Astrocyte (in vitro differentiated cells and primary cell): ENCODE measurements at regions not wholly inside any gene's neighbourhood (a gene's known extent, or its start where the extent isn't known, plus 50 kb on each side); places are given as distances from the start of the nearest gene placed in this dataset.

ENCODE experiments used
- EZH2 ChIP-seq: IDR thresholded peaks from 2 replicates; pipeline ENCODE4 v1.6.1; 2012; ENCODE audit warnings: mild to moderate bottlenecking, low read length, inconsistent platforms; ENCODE audit not compliant: insufficient read depth
- TF ChIP-seq, protein P1 (sequence below): IDR thresholded peaks from 2 replicates; pipeline ENCODE4 v1.5.1; 2011; ENCODE audit warnings: low read depth, mild to moderate bottlenecking, inconsistent platforms, low read length, moderate library complexity; ENCODE audit not compliant: insufficient read depth

DNA sequence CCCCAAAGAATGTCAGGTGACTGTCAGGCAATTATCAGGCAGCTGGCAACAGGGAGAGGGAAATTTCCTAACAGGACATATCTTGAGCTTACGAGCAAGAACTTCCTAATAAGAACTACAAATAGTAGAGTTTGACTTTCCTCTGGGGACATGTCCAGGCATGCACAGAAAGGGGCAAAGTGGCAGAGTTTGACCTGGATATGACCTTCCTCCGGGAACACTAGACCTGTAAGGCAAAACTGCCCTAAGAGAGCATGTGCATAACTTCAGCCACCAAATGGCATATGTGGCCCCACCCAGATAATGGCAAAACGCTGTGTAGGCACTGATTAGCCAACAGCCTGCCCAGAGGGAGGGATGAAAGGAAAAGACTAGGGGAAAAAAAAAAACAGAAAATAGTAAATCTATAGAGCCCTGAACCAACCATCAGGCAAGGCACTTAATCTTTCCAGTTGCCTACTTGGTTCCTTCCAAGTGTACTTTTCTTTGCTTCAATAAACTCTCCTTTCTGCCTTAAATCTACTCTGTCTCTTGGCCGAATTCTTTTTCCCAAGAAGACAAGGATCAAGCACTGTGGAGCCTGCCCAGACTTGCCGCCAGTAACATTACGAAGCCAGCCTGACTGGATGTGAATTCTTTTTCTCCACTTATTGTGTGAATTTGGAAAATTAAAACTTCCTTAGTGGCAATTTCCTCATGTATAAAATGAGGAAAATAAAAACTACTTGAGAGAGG, 164.1 kb downstream of the SPTSSA start:
- TF ChIP-seq, protein P1, sequence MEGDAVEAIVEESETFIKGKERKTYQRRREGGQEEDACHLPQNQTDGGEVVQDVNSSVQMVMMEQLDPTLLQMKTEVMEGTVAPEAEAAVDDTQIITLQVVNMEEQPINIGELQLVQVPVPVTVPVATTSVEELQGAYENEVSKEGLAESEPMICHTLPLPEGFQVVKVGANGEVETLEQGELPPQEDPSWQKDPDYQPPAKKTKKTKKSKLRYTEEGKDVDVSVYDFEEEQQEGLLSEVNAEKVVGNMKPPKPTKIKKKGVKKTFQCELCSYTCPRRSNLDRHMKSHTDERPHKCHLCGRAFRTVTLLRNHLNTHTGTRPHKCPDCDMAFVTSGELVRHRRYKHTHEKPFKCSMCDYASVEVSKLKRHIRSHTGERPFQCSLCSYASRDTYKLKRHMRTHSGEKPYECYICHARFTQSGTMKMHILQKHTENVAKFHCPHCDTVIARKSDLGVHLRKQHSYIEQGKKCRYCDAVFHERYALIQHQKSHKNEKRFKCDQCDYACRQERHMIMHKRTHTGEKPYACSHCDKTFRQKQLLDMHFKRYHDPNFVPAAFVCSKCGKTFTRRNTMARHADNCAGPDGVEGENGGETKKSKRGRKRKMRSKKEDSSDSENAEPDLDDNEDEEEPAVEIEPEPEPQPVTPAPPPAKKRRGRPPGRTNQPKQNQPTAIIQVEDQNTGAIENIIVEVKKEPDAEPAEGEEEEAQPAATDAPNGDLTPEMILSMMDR: no peak
- no peak for TF ChIP-seq EZH2
